ENCODE measurements at regions not wholly inside any gene's neighbourhood (a gene's known extent, or its start where the extent isn't known, plus 50 kb on each side); places are given as distances from the start of the nearest gene placed in this dataset.

DNA sequence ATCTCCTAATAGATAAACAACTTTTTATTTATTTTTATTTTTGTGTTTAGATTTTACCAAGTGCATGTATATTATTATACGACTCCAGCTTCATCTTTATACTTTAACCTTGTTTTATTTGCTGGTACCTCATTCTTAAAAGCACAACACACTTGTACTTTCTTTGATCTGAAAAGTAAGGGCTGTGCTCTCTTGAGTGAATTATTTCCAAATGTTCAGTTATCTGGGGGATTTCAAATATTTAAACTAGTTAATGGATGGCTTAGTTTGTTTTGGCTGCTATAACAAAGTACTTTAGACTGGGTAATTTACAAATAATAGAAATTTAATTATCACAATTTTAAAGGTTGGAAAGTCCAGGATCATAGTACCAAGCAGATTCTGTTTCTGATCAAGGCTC, 1148.2 kb upstream of the PCDH9 start:
- intact Hi-C loops (cut with DNase I; ENCODE audit: low total_unique reads): no loop called here

DNA sequence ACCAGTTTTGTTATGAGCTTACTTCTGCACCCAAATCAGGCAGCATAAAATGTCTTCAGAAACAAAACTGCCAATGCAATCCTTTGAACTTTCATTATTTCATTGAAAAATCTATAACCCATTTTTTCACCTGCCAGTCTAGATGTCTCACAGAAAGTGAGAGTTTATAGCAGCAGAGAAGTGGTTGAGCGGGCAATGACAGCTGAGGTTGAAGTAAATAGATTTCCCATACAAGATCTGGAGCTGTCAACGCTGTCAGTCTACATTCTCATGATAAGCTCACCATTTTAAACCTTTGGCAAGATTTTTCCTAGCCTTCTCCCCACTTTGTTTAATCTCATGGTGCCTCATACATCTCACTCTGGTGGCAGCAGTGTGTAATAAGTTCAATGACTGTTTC, 1144.9 kb upstream of the PCDH9 start:
- H3K4me1 ChIP-seq: no peaks in the 10 kb centered on the region
- H3K9me3 ChIP-seq: no peaks in the 10 kb centered on the region
- no peak overlapping the region for H3K27ac ChIP-seq
- DNase-seq: no peak
- TF ChIP-seq, protein P1, sequence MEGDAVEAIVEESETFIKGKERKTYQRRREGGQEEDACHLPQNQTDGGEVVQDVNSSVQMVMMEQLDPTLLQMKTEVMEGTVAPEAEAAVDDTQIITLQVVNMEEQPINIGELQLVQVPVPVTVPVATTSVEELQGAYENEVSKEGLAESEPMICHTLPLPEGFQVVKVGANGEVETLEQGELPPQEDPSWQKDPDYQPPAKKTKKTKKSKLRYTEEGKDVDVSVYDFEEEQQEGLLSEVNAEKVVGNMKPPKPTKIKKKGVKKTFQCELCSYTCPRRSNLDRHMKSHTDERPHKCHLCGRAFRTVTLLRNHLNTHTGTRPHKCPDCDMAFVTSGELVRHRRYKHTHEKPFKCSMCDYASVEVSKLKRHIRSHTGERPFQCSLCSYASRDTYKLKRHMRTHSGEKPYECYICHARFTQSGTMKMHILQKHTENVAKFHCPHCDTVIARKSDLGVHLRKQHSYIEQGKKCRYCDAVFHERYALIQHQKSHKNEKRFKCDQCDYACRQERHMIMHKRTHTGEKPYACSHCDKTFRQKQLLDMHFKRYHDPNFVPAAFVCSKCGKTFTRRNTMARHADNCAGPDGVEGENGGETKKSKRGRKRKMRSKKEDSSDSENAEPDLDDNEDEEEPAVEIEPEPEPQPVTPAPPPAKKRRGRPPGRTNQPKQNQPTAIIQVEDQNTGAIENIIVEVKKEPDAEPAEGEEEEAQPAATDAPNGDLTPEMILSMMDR (IDR thresholded peaks at IDR 0.05 in 8 of 11, conservative IDR thresholded peaks at IDR 0.05 in 3 of 11): no peak
- no peak for TF ChIP-seq POLR2A (IDR thresholded peaks at IDR 0.05)
- no peak for TF ChIP-seq POLR2AphosphoS5 (IDR thresholded peaks at IDR 0.05)
- no peak overlapping the region for H3K4me3 ChIP-seq
- no peaks in the 10 kb centered on the region for H3K27me3 ChIP-seq (replicated peaks in 1 of 7)
- no peaks in the 10 kb centered on the region for H3K36me3 ChIP-seq
- intact Hi-C loops (cut with DNase I; ENCODE audit: low total_unique reads): no loop called here
- WGBS, 5 donors: 35 to 91% (median 59%) methylated on average over 2 of the region's 2 CpGs

More for the DNA sequence above, 1148.2 kb upstream of the PCDH9 start:
- H3K9me3 ChIP-seq: no peaks in the 10 kb centered on the region
- no peaks in the 10 kb centered on the region for H3K4me1 ChIP-seq
- DNase-seq: no peak
- WGBS, 5 donors: 76 to 93% (median 88%) methylated on average over 1 of the region's 1 CpG
- TF ChIP-seq, protein P1 (IDR thresholded peaks at IDR 0.05 in 8 of 11, conservative IDR thresholded peaks at IDR 0.05 in 3 of 11): no peak
- TF ChIP-seq POLR2AphosphoS5 (IDR thresholded peaks at IDR 0.05) (no peak), POLR2A (IDR thresholded peaks at IDR 0.05) (no peak)
- no peaks in the 10 kb centered on the region for H3K27me3 ChIP-seq (replicated peaks in 1 of 7)
- no peaks in the 10 kb centered on the region for H3K36me3 ChIP-seq
- H3K27ac ChIP-seq: no peak overlapping the region
- H3K4me3 ChIP-seq: no peak overlapping the region

DNA sequence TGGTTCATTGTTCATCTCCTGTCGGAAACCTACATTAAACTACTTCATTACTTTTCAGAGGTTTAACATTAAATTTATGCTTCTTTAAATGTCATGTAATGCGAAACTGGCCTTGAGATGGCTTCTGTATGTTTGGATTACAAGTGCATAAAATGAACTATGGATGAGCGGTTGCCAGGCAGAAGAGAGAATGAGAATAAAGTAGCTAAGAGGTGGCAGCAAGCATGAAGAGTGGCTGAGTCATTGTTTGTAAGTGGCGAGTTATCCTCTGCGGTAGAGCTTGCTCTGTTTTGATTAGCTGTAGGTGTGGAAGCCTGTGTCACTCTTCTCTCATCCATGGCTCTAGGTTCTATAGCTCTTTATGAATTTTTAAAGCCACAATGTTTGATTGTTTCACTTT, 1139.6 kb upstream of the PCDH9 start:
- peaks cover 0 to 4% (median under 1%) of the 10 kb centered on the region in 8 donors for H3K9me3 ChIP-seq
- H3K36me3 ChIP-seq: no peaks in the 10 kb centered on the region
- TF ChIP-seq, protein P1 (IDR thresholded peaks at IDR 0.05 in 8 of 11, conservative IDR thresholded peaks at IDR 0.05 in 3 of 11): no peak
- TF ChIP-seq POLR2A (IDR thresholded peaks at IDR 0.05): no peak
- no peak for TF ChIP-seq POLR2AphosphoS5 (IDR thresholded peaks at IDR 0.05)
- no peaks in the 10 kb centered on the region for H3K4me1 ChIP-seq
- intact Hi-C loops (cut with DNase I; ENCODE audit: low total_unique reads): no loop called here
- H3K27me3 ChIP-seq (replicated peaks in 1 of 7): no peaks in the 10 kb centered on the region
- H3K4me3 ChIP-seq: no peak overlapping the region
- DNase-seq: no peak
- H3K27ac ChIP-seq: no peak overlapping the region
- 63 to 87% (median 76%) methylated on average over 5 of the region's 5 CpGs for WGBS, 5 donors

DNA sequence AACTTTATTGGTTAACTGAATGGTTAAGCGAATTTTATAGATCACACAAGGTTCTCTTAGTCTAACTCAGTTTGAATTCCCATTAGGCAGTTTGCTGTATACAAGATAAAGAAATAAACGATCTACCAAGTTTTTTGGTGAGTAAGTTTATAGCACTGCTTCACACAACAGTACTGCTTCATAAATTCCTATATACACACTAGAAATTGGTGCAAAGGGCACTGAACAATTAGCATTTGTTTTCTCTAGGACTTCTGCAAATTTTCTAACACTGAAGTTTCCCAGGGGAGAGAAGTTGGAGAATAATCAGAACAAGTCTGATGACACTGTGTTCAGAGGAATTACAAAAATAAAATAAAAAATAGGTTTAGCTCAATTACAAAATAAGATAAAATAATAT, 1138.8 kb upstream of the PCDH9 start:
- intact Hi-C loops (cut with DNase I; ENCODE audit: low total_unique reads): no loop called here
- no peaks in the 10 kb centered on the region for H3K4me1 ChIP-seq
- H3K27ac ChIP-seq: no peak overlapping the region
- no peaks in the 10 kb centered on the region for H3K36me3 ChIP-seq
- H3K4me3 ChIP-seq: no peak overlapping the region
- 30 to 70% (median 46%) methylated on average over 2 of the region's 2 CpGs for WGBS, 5 donors
- no peak for DNase-seq
- H3K9me3 ChIP-seq: peaks cover 0 to 4% (median 2%) of the 10 kb centered on the region in 8 donors
- no peaks in the 10 kb centered on the region for H3K27me3 ChIP-seq (replicated peaks in 1 of 7)
- TF ChIP-seq POLR2A (IDR thresholded peaks at IDR 0.05) (no peak), POLR2AphosphoS5 (IDR thresholded peaks at IDR 0.05) (no peak)
- TF ChIP-seq, protein P1 (IDR thresholded peaks at IDR 0.05 in 8 of 11, conservative IDR thresholded peaks at IDR 0.05 in 3 of 11): no peak

All from spleen (tissue), 11 donors.